ENCODE measurements at regions not wholly inside any gene's neighbourhood (a gene's known extent, or its start where the extent isn't known, plus 50 kb on each side); places are given as distances from the start of the nearest gene placed in this dataset.
"Not testable (repeated sequence)": the region's sequence is repeated elsewhere in the genome, so short reads cannot be mapped to it uniquely, and the experiment has no call there.

DNA sequence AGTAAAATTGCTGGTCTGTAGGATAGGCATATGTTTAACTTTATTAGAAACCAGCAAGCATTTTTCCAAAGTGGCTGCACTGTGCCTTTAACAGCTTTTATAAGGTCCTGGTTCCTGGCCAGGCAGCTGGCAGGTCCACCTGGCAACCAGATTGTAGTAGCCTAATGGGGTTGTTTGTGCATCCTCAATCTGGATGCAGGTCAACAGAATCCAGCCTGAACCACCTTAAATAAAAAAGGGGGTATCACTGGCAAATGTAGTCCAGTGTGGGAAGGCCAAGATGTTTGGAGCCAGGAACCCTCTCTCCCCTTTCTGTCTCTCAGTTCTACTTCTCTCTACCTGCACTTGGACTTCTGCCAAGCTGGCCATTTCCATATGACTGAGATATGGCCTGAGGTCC lies 200.3 kb downstream of the ZNF621 start:
- DNase-seq (peak in 1 of 2 donors; percentile 32), ATAC-seq (peak; percentile 65)
- intact Hi-C loops (cut with DNase I, micrococcal nuclease): no loop called here

DNA sequence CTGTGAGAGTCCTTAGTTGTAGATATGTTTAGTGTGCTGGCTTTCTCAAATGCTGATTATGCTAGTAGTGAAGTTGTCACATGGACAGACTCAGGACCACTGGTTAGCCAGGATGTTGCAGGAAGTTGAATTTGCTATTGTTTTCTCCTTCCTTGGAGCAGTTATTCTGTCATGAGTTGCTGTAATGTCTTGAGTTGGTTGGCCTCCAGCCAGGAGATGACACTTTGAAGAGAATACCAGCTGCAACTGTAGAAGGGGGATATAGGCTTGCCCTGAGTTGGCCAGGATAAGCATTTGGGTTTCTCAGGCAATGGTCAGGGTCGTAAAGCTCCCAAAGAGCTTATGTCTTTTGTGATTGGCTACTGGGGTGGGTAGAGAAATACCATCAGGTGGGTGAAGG lies 206.7 kb downstream of the ZNF621 start:
- intact Hi-C loops (cut with DNase I, micrococcal nuclease): no loop called here
- no peak for ATAC-seq
- DNase-seq: no peak

DNA sequence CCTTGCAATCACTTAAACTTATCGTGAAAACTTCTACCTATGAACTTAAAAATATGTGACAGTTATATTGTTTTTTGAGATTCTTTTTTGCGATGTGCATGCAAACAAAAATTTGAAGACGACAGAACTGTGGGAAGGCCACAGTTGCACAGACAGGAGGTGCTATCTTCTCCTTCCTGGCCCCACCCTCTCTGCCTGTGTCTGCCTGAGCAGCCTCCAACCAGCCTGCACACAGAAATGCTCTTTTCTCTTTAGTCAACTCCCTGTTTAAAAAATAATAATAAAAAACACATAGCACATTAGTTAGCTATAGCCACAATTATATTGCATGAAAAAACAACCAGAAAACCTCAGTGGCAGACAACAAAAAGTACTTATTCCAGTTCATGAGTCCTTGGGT lies 212.2 kb downstream of the ZNF621 start:
- ATAC-seq (peak; percentile 36), DNase-seq (no peak)
- intact Hi-C loops (cut with DNase I, micrococcal nuclease): no loop called here

DNA sequence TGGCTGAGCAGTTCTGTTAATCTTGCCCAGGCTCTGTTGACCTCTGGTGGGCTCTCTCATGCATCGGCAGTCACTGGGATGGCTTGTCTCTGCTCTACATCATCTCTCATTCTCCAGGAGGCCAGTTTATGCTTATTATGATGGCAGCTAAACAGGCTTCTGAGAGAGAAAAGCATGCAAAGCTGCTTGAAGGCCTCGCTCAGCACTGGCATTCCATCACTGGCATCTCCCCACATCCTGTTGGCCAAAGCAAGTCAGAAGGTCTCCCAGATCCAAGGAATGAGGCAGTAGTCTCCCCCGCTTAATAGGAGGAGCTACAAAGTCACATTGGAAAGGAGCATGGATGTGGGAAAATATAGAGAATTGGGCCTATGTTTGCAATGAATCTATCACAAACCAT lies 212.6 kb downstream of the ZNF621 start:
- intact Hi-C loops (cut with DNase I, micrococcal nuclease): no loop called here
- ATAC-seq: no peak

DNA sequence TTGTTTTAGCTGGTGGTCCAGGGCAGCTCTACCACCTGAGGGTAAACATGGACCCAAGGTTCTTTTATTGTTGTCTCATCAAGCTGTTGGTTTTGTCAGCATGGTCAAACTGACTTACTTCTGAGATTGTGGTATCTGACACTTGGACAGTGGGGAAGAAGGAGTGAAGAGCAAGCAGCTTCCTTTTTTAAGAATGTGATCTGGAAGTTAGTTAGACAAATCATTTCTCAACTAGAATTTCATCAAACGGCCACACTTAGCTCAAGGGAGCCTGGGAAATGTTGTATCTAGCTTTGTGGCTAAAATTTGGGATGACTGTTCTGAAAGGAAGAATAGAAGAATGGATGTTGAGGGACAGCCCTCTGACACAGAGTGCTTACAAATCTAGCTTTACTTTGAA lies 215.2 kb downstream of the ZNF621 start:
- DNase-seq (no peak), ATAC-seq (no peak)
- intact Hi-C loops (cut with DNase I, micrococcal nuclease): no loop called here

More for the DNA sequence above, 212.6 kb downstream of the ZNF621 start:
- no peak for DNase-seq

DNA sequence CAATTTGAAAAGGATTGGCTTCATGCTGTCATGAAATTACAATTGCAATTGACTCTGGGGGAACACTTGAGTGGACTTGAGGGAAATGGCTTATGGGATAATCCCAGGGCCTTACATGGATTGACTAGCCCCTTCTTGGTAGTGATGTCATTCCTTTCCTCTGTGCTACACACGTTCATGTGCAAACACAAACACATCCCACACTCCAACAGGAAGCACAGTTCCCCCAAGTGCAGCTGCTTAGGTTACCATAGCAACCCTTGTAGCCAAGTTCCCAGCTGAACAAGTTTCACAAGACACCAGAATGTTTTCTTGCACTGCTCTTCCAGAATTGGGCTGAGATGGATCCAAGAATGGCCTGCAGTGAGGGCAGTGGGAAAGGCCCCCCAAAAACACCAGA lies 217.0 kb downstream of the ZNF621 start:
- ATAC-seq (peak; percentile 19), DNase-seq (no peak)
- intact Hi-C loops (cut with DNase I, micrococcal nuclease): no loop called here

DNA sequence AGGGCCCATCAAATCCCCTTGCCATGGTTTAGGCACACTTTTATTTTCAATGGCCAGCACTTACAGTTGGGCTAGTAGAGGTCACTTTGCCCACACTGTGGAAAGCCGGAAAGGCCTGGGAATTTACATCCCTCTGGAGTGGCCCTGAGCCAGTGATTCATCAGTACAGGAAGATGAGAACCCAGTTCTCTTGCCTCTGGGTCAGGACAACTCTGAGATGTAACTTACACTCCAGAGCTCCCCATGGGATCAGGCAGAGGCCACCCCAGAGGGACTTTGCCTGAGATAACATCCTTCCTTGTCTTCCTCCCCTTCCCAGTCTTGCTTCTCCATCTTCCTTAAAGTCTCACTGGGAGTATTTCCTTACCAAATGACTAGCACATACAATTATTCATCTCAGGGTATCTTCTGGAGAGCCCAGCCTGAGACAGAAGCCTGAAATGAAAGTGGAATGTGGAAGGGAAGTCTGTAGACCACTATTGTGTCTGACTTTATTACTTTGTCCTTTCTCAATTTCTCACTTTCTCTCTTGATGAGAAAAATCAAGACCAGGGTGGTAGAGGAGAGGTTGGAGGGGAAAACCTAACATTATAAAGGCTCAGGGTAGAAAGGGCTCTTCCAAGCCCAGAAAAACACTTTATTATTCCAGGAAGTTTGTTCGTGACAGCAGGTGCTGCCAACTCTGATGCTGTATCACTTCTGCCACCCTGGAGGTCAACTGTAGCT lies 220.8 kb downstream of the ZNF621 start:
- intact Hi-C loops (cut with DNase I, micrococcal nuclease): no loop called here
- ATAC-seq (no peak), DNase-seq (no peak)

DNA sequence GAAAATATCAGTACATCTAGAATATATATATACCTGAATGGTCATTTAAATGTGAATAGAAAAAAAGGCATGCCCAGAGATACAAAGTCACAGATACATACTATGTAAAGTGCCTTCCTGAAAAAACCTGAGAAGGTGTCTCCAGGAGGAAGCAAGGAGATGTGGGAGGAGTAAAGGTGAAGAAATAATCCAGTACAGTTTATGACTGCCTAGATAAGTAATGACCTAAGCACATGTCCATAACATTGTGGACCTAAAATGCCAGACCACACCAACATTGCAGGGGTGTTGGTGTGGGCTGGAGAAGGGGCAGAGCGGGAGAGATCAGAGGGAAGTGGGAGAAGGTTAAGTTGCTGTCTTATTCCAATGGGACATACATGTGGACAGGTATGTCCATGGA lies 226.9 kb downstream of the ZNF621 start:
- ATAC-seq: peak; percentile 88
- intact Hi-C loops (cut with DNase I, micrococcal nuclease): no loop called here

DNA sequence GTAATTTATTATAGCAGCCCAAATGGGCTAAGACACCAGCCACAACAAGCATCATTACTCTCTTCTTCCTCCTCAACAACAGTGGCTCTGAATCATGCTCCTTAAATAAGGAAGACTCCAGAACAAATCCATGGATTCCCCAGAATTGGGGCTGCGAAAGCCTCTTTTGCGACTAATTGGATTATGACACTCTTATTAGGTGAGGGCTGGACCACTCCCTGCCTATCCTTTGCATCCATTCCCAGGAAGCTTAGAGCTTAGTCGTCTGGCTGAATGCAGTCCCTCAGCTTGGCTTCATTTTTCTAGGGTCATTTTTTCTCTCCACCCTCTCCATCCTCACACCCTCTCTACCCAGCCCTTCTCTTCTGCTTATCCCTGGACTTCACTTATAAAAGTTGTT lies 227.7 kb downstream of the ZNF621 start:
- DNase-seq: no peak
- intact Hi-C loops (cut with DNase I, micrococcal nuclease): no loop called here
- no peak for ATAC-seq

More for the DNA sequence above, 226.9 kb downstream of the ZNF621 start:
- no peak for DNase-seq

DNA sequence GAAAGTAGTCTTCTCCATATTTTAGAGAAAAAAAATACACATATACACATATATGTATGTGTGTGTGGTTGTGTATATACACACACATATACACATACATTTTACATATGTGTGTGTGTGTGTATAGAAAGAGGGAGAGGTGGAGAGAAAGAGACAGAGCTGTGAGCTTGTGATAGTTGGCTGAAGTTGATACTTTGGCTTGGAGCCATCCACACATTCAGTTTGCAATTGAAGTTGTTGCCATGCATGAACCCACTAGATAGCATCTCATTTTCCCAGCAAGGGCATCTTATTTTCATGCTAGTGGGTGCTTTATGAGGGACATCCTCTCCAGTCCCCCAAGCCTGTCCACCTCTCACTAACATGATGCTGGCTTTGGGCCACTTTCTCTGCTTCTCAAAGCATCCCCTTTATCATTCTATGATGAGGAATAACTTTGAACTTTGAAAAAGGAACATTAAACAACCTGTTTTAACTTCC lies 228.6 kb downstream of the ZNF621 start:
- intact Hi-C loops (cut with DNase I, micrococcal nuclease): no loop called here
- no peak for ATAC-seq
- DNase-seq: no peak

DNA sequence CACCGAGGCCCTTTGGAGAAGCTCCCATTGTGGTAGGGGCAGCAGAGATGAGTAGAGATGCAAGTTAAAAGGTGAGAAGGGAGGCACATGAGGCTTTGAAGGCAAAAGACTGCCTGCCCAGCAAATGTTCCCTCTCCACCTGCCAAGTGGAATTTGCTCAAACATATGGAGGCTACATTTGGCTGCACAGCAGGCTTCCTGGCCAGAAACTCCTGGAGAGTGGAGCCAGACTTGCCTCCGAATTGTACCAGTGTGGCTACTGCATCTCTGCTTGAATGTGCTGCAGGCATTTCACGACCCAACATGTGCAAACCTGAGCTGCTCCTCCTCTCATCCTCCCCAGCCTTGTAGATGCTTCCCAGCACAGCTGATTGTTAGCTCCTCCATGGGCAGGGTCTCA lies 229.2 kb downstream of the ZNF621 start:
- DNase-seq: no peak
- intact Hi-C loops (cut with DNase I, micrococcal nuclease): no loop called here
- no peak for ATAC-seq

DNA sequence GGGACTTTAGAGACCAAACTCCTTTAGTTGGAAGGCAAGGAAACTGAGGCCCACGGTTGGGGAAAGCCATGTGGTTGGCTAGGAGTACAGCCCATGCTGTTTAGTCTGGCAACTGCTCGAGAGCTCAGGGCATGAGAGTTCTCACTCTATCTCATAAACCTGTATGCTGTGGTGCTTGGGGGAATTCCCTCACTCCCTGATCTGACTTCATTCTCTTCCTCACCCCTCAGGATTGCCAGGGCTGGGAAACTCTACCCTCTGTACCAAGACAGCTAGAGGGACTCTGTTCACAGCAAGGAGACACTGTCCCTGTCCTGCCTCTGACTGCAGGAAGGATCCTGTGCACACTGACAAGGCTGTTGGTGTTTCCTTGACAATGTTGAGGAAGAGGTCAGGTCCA lies 230.2 kb downstream of the ZNF621 start:
- intact Hi-C loops (cut with DNase I, micrococcal nuclease): no loop called here
- DNase-seq (no peak), ATAC-seq (peak; percentile 47)

DNA sequence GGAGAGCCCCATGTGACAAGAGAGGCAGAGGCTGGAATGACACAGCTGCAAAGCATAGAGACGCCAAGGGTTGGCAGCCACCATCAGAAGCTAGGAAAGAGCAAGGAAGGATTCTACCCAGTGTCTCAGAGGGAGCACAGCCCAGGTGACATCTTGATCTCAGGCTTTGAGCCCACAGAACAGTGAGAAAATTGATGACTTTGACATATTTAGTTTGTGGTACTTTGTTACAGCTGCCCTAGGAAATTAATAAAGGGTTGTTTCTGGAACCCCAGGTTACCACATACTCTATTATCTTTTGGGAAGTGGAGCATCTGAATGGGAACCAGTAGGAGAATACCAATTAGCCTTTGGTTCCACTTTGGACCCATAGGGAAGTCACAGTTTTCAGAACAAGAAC lies 231.7 kb downstream of the ZNF621 start:
- DNase-seq: no peak
- ATAC-seq: no peak
- intact Hi-C loops (cut with DNase I, micrococcal nuclease): no loop called here

DNA sequence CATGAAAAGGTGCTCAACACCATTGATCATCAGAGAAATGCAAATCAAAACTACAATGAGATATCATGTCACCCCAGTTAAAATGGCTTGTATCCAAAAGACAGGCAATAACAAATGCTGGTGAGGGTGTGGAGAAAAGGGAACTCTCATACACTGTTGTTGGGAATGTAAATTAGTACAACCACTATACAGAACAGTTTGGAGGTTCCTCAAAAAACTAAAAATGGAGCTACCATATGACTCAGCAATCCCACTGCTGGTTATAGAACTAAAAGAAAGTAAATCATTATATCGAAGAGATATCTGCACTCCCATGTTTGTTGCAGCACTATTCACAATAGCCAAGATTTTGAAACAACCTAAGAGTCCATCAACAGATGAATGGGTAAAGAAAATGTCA lies 238.0 kb downstream of the ZNF621 start:
- intact Hi-C loops (cut with DNase I, micrococcal nuclease); ATAC-seq; DNase-seq: not testable (repeated sequence)

DNA sequence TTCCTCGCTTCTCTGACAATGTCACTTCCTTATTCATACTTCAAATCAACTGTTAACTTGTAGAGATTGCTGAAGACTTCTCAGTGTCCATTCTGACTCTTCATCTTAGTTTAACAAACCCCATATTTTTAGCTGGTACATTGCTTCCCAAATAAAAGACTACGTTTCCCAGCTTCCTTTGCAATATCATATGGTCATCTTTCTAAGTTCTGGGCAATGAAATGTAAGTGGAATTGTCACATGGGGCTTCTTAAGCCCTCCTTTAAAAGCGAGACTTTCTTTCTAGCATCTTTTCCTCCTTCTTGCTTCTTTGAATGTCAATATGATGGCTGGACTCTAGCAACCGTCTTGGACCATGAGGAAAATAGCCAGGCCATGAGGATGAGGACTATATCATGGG lies 239.0 kb downstream of the ZNF621 start:
- DNase-seq (no peak), ATAC-seq (no peak)
- intact Hi-C loops (cut with DNase I, micrococcal nuclease): no loop called here

DNA sequence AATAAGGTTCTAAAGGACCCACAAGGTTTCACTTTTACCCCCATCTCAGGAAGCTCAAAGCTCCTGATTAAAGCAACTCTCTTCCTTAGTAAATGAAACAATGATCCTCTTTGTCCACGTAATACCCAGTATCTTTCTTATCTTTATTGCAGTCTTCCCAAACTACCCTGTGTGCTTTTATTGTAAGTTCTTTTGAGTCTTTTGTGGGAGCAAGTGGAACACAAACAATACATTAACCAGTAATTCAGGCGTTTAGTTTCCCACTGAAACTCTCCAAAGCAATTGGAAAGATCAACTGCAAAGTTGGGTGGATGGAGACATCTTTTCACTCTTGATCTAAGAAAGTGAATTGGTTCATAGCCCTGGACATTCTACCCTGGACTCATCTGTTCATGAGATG lies 240.0 kb downstream of the ZNF621 start:
- peak; percentile 96 for ATAC-seq
- no peak for DNase-seq

DNA sequence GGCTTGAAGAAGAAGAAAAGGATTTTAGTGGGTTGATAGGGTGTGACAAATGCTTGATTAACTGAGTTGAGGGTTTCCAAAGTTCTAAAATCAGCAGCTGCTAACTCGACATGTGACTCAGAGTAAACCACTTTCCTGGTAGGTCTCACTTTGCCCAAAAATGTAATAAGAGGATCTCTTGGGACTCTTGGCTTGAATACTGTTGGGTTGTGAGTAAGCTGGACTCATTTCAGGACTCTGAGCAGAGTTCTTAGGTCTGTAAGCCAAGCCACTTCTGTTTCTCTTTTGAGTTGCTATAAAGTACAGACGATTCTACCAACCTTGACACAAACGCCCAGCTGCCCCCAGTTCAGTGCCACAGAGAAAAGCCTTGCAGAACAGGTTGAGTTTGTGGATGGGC lies 241.1 kb downstream of the ZNF621 start:
- intact Hi-C loops (cut with DNase I, micrococcal nuclease): no loop called here
- DNase-seq (no peak), ATAC-seq (no peak)

More for the DNA sequence above, 240.0 kb downstream of the ZNF621 start:
- intact Hi-C loops (cut with DNase I, micrococcal nuclease): no loop called here

DNA sequence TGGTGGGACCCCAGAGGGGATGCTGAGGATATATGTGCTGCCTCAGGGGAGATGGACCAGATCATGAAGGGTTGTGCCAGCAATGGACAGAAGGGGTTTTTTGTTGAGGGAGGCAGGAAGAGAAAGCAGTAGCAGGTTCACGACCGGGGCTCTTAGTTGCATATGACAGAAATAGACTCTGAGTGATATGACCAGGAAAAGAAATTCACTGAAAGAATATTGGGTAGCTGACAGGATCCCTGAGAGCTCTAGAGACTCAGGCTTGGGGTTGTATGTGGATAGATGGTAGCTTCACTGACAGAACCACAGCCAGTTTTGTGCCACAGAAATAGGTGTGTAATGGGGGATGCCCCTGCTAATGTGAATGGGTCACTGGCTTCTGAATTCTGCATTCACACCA lies 241.6 kb downstream of the ZNF621 start:
- DNase-seq (no peak), ATAC-seq (no peak)
- intact Hi-C loops (cut with DNase I, micrococcal nuclease): no loop called here

DNA sequence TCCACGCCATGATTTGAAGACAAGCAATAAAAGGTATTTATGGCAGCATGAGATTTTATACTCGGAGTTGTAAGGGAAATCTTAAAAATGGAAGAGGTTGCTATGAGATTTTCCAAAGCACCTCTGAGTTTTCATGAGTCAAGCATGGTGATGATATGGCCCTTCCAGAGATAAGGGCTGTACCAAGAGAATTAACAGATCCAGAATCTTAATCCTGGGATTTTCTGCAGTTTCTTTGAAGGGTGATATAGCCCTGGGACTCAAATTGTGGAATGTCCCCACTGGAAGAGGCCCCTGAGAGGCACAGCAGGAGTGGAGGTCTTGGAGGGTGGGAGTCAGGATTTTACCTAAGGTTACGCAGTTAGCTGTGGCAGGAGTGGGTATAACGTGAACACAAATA lies 243.3 kb downstream of the ZNF621 start:
- DNase-seq: no peak
- intact Hi-C loops (cut with DNase I, micrococcal nuclease): no loop called here
- no peak for ATAC-seq

DNA sequence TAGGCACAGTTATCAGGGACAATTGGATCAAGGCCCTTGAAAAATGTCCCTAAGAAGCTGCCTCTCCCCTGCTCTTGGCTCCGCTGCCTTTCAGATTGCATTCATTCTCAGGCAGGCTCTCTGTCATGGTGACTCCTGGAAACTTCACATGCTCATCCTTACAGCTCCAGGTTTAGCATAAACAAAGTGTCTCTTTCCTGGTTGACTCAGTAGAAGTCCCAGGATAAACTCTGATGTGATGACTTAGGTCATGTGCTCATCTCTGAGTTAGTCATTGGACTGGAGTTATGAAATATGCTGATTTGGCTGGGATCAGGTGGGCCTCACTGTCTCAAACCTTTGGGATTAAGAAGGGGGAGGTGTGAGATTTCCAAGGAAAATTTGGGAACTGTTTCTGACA lies 243.8 kb downstream of the ZNF621 start:
- ATAC-seq: no peak
- no peak for DNase-seq
- intact Hi-C loops (cut with DNase I, micrococcal nuclease): no loop called here

DNA sequence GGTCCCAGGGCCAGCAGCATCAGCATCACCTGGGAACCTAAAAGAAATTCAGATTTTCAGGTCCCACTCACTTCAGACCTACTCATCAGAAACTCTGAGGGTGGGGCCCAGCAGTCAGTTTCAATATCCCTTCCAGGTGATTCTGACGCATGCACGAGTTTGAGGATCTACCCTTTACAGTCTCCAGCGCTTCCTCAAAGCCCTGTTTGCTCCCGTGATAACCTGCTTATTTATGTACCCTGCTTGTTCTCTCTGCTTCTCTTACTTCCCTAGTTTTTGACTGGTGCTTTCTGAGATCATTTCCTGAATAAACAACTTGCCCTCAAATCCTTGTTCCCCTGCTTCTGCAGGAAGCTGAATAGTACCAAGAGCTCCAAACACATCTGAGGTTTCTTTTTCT lies 245.3 kb downstream of the ZNF621 start:
- intact Hi-C loops (cut with DNase I, micrococcal nuclease): no loop called here
- ATAC-seq: peak; percentile 92
- peak; percentile 26 to 60 for DNase-seq
